Bronchial epithelial cell (primary cell): ENCODE measurements at regions not wholly inside any gene's neighbourhood (a gene's known extent, or its start where the extent isn't known, plus 50 kb on each side); places are given as distances from the start of the nearest gene placed in this dataset.
"Not testable (repeated sequence)": the region's sequence is repeated elsewhere in the genome, so short reads cannot be mapped to it uniquely, and the experiment has no call there.

Experiments used
- DNase-seq: peaks from one replicate; pipeline ENCODE4 v3.0.0-alpha.2; 2010; ENCODE audit warnings: low read depth
- FAIRE-seq: peaks from 2 replicates; lab custom pipeline; 2011; peaks lifted over from hg19 to GRCh38; lab: Jason Lieb, UNC
- H3K27me3 ChIP-seq: 2 replicates; pipeline ENCODE4 v1.5.1; 2011; ENCODE audit warnings: low read length; ENCODE audit not compliant: control insufficient read depth, insufficient read depth
- H3K36me3 ChIP-seq: 2 replicates; pipeline ENCODE4 v1.5.1; 2011; ENCODE audit warnings: low read length; ENCODE audit not compliant: control insufficient read depth, insufficient read depth
- H3K4me3 ChIP-seq: 2 replicates; pipeline ENCODE4 v1.5.1; 2011; ENCODE audit warnings: mild to moderate bottlenecking, low read depth, low read length, control low read depth
- TF ChIP-seq, protein P1 (sequence below): IDR thresholded peaks from 2 replicates; pipeline ENCODE4 v1.5.1; 2011; ENCODE audit warnings: mild to moderate bottlenecking, moderate library complexity, low read length, control low read depth, inconsistent platforms; ENCODE audit not compliant: insufficient read depth, severe bottlenecking

GRCh38 chr4:189215574-189215973, 725.1 kb upstream of the FRG1 start:
- DNase-seq: no peak
- Histone ChIP-seq H3K4me3 (no peak overlapping the region), H3K36me3 (no peaks in the 10 kb centered on the region), H3K27me3 (no peaks in the 10 kb centered on the region)
- no peak for FAIRE-seq
- TF ChIP-seq, protein P1, sequence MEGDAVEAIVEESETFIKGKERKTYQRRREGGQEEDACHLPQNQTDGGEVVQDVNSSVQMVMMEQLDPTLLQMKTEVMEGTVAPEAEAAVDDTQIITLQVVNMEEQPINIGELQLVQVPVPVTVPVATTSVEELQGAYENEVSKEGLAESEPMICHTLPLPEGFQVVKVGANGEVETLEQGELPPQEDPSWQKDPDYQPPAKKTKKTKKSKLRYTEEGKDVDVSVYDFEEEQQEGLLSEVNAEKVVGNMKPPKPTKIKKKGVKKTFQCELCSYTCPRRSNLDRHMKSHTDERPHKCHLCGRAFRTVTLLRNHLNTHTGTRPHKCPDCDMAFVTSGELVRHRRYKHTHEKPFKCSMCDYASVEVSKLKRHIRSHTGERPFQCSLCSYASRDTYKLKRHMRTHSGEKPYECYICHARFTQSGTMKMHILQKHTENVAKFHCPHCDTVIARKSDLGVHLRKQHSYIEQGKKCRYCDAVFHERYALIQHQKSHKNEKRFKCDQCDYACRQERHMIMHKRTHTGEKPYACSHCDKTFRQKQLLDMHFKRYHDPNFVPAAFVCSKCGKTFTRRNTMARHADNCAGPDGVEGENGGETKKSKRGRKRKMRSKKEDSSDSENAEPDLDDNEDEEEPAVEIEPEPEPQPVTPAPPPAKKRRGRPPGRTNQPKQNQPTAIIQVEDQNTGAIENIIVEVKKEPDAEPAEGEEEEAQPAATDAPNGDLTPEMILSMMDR: no peak

GRCh38 chr4:189221691-189222090, 719.0 kb upstream of the FRG1 start:
- no peak for FAIRE-seq

DNA sequence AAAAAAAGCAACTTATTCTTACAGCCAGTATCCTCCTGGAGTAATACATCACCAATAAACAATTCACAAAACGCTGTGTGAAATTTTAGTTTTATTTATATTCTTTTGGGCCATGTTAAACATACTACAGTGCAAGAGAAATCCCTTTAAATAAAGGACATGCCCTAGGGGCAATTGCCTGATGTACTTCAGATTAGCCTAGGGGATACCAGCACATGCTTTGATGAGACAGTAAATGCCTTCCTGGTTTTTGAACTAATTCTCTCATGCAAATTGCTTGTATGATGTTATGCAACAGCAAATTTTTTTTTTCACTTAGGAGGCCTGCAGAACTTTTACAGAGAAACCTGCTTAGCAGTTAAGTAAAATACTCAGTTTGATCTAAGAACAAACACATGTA, 711.9 kb upstream of the FRG1 start:
- FAIRE-seq: no peak
- no peak for DNase-seq
- TF ChIP-seq, protein P1: no peak
- Histone ChIP-seq H3K4me3 (no peak overlapping the region), H3K36me3 (no peaks in the 10 kb centered on the region), H3K27me3 (no peaks in the 10 kb centered on the region)

More at GRCh38 chr4:189221691-189222090, 719.0 kb upstream of the FRG1 start:
- DNase-seq: no peak
- H3K36me3 ChIP-seq: no peaks in the 10 kb centered on the region
- H3K27me3 ChIP-seq: no peaks in the 10 kb centered on the region
- TF ChIP-seq, protein P1: no peak
- H3K4me3 ChIP-seq: no peak overlapping the region

DNA sequence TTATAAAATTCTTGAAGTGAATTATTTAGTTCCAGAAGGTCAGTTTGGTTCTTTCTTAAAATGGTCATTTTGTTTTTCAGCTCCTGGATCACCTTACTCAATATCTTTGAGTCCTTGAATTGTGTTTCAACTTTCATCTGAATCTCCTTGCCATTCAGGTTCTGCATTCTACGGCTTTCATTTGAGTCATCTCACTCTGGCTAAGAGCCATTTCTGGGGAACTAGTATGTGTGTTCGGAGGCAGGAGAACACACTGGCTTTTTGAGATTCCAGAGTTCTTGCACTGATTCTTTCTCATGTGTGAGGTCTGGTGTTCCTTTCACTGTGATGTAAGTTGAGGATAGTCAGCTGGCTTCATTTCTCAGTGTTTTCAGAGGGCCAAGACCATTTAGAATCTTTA, 708.4 kb upstream of the FRG1 start:
- H3K27me3 ChIP-seq: no peaks in the 10 kb centered on the region
- H3K36me3 ChIP-seq: no peaks in the 10 kb centered on the region
- TF ChIP-seq, protein P1: no peak
- FAIRE-seq (no peak), DNase-seq (peak; percentile 52)
- no peak overlapping the region for H3K4me3 ChIP-seq

DNA sequence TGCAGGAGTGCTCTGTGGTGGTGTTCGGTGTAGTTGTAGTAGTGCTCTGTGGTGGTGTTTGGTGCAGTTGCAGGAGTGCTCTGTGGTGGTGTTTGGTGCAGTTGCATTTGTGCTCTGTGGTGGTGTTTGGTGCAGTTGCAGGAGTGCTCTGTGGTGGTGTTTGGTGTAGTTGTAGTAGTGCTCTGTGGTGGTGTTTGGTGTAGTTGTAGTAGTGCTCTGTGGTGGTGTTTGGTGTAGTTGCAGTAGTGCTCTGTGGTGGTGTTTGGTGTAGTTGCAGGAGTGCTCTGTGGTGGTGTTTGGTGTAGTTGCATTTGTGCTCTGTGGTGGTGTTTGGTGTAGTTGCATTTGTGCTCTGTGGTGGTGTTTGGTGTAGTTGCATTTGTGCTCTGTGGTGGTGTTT, 706.9 kb upstream of the FRG1 start:
- not testable (repeated sequence) for H3K27me3 ChIP-seq, H3K4me3 ChIP-seq, DNase-seq, H3K36me3 ChIP-seq
- FAIRE-seq: peak; percentile 100

- DNase-seq, H3K27me3 ChIP-seq, H3K36me3 ChIP-seq, H3K4me3 ChIP-seq: not testable (repeated sequence)
- peak; percentile 100 for FAIRE-seq
Measured at GRCh38 chr4:189234948-189235347, 705.7 kb upstream of the FRG1 start.

GRCh38 chr4:189235599-189235998, 705.1 kb upstream of the FRG1 start:
- TF ChIP-seq, protein P1: no peak
- FAIRE-seq (no peak), DNase-seq (no peak)
- H3K27me3 ChIP-seq: no peaks in the 10 kb centered on the region
- no peak overlapping the region for H3K4me3 ChIP-seq
- H3K36me3 ChIP-seq: no peaks in the 10 kb centered on the region

DNA sequence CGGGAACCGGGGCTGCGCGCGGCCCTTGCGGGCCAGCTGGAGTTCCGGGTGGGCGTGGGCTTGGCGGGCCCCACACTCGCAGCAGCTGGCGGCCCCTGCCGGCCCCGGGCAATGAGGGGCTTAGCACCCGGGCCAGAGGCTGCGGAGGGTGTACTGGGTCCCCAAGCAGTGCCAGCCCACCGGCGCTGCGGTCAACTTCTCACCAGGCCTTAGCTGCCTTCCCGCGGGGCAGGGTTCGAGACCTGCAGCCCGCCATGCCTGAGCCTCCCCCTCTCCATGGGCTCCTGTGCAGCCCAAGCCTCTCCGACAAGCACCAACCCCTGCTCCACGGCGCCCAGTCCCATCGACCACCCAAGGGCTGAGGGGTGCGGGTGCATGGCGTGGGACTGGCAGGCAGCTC, 704.4 kb upstream of the FRG1 start:
- not testable (repeated sequence) for DNase-seq, H3K4me3 ChIP-seq, H3K27me3 ChIP-seq, FAIRE-seq, H3K36me3 ChIP-seq
